RWPE1 (cell line): ENCODE measurements at regions not wholly inside any gene's neighbourhood (a gene's known extent, or its start where the extent isn't known, plus 50 kb on each side); places are given as distances from the start of the nearest gene placed in this dataset.

Experiments
- CTCF ChIA-PET: fragments of 350-600 bp; sonication (Branson Sonifier 250); formaldehyde crosslinking; extraction: SDS; loops from one replicate; lab custom pipeline; 2021; lab: Yijun Ruan, JAX
- POLR2A ChIA-PET: fragments of 400-600 bp; formaldehyde crosslinking; extraction: SDS; loops from one replicate; lab custom pipeline; 2020; ENCODE audit warnings: antibody characterized with exemption; ENCODE audit not compliant: low non-redundant PET; lab: Yijun Ruan, JAX
- DNase-seq: peaks from one replicate; pipeline ENCODE4 v3.0.0; 2012; ENCODE audit warnings: low spot score
- H3K27ac ChIP-seq: fragments of 450-650 bp; 2 replicates; pipeline ENCODE4 v1.5.1; 2017
- CTCF ChIP-seq: fragments of 450-650 bp; conservative IDR thresholded peaks from 2 replicates; pipeline ENCODE4 v1.5.1; 2017; ENCODE audit warnings: low read depth, mild to moderate bottlenecking

GRCh38 chr9:16921855-16922254 lies 51.4 kb upstream of the BNC2 start:
- ChIA-PET CTCF (interaction anchor here (0.7 kb wide), 1 partner anchor 660 kb away, joined by 3 read pairs; no protein-coding TSS in a partner anchor), POLR2A (no interaction called here)
- no peak for TF ChIP-seq CTCF
- DNase-seq, result peak; percentile 51
- no peak overlapping the region for H3K27ac ChIP-seq
